GM23248 (cell line): ENCODE measurements at regions not wholly inside any gene's neighbourhood (a gene's known extent, or its start where the extent isn't known, plus 50 kb on each side); places are given as distances from the start of the nearest gene placed in this dataset.

Source experiments
- EZH2 ChIP-seq: fragments of 200-600 bp; sonication (generic); IDR thresholded peaks from 2 replicates; pipeline ENCODE4 v1.6.1; 2018; ENCODE audit warnings: antibody characterized with exemption, mild to moderate bottlenecking; ENCODE audit not compliant: insufficient read depth, poor library complexity, severe bottlenecking
- EZH2phosphoT487 ChIP-seq: fragments of 200-600 bp; sonication (generic); IDR thresholded peaks from 2 replicates; pipeline ENCODE4 v1.6.1; 2018; ENCODE audit warnings: antibody characterized with exemption, moderate library complexity, mild to moderate bottlenecking, low read depth; ENCODE audit not compliant: insufficient read depth

DNA sequence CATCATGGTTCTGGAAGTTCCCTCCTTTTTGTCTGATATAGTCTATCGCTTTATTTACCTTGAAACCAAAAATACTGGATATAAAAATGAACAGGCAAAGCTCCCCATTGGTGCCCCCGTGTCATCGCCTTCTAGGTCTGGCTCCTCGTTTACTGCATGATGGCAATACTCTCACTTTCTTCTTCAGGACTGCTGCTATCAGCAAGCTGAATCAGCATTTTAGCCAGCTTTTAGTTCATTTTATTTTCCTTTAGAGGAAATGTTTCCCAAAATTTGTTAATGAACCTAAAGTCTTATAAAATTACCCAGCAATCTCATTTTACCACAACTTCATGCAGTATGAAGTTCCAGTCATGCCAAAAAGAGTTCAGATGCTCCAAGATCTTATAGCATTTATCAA, 80.5 kb downstream of the ZIC3 start:
- TF ChIP-seq EZH2phosphoT487: no peak
- no peak for TF ChIP-seq EZH2
